HepG2 (cell line): ENCODE measurements at regions not wholly inside any gene's neighbourhood (a gene's known extent, or its start where the extent isn't known, plus 50 kb on each side); places are given as distances from the start of the nearest gene placed in this dataset.

Experiments
- ATAC-seq: fragments of 200-7000 bp; cut with Tn5 transposase; 3 replicates; pipeline ENCODE4 v1.9.1; 2020; ENCODE audit warnings: mild to moderate bottlenecking, moderate library complexity
- BruUV-seq: library from RNA; stranded (reverse); fragments of 400-500 nt; replicated peaks from 2 replicates; lab custom pipeline; 2021; lab: Mats Ljungman, UMichigan
- CTCF ChIA-PET: fragments of 300-600 bp; formaldehyde crosslinking; extraction: SDS; loops from one replicate; lab custom pipeline; 2021; ENCODE audit warnings: low total read pairs, inconsistent platforms, low intra/inter-chr PET ratio; lab: Yijun Ruan, JAX
- POLR2A ChIA-PET: fragments of 350-600 bp; sonication (Branson Sonifier 250); formaldehyde crosslinking; loops from one replicate; lab custom pipeline; 2020; ENCODE audit warnings: antibody characterized with exemption, inconsistent platforms; lab: Yijun Ruan, JAX
- DNase-seq: peaks from one replicate; pipeline ENCODE4 v3.0.0-alpha.2; 2015; ENCODE audit warnings: low spot score
- FAIRE-seq: peaks from 3 replicates; lab custom pipeline; 2011; peaks lifted over from hg19 to GRCh38; lab: Jason Lieb, UNC
- H2AFZ ChIP-seq: one replicate; pipeline ENCODE4 v1.6.1; 2011; ENCODE audit warnings: low read length, inconsistent platforms
- H3K27ac ChIP-seq: fragments of 300-600 bp; 3 replicates; pipeline ENCODE4 v1.8.0; 2011; ENCODE audit warnings: mixed run types, mild to moderate bottlenecking, mixed read lengths, low read length, inconsistent platforms; ENCODE audit not compliant: insufficient read depth; ENCODE audit errors: extremely low read length
- H3K27me3 ChIP-seq, 2 experiments: fragments of 200-600 bp in 1 of 2; 2 replicates in 1 of 2; 3 replicates in 1 of 2; pipeline versions ENCODE4 v1.6.0 to v1.8.0; 2011; ENCODE audit warnings: low read length in 2 of 2, mild to moderate bottlenecking in 2 of 2, moderate library complexity in 2 of 2, inconsistent platforms in 1 of 2; ENCODE audit not compliant: insufficient read depth in 2 of 2, control insufficient read depth in 1 of 2
- H3K36me3 ChIP-seq, 2 experiments: fragments of 200-600 bp in 1 of 2; replicated peaks in 1 of 2; 2 replicates in 1 of 2; 3 replicates in 1 of 2; pipeline versions ENCODE4 v1.5.1 to v1.8.0; 2011; ENCODE audit warnings: low read length in 2 of 2, inconsistent platforms in 1 of 2; ENCODE audit not compliant: insufficient read depth in 2 of 2, control insufficient read depth in 1 of 2
- H3K4me1 ChIP-seq: 2 replicates; pipeline ENCODE4 v1.5.1; 2012; ENCODE audit warnings: low read length, inconsistent platforms; ENCODE audit not compliant: insufficient read depth
- H3K4me2 ChIP-seq: 2 replicates; pipeline ENCODE4 v1.6.0; 2011; ENCODE audit warnings: low read depth, low read length, inconsistent platforms
- H3K4me3 ChIP-seq, 3 experiments: fragments of 200-600 bp in 1 of 3; sonication (generic), shearing (Covaris generic) in 1 of 3; replicated peaks in 1 of 3; 2 replicates each; pipeline ENCODE4 v1.5.1; 2011 to 2016; ENCODE audit warnings: low read length in 3 of 3, inconsistent platforms in 2 of 3, low read depth in 2 of 3, mild to moderate bottlenecking in 2 of 3, control low read depth in 1 of 3, mixed read lengths in 1 of 3; ENCODE audit not compliant: insufficient read depth in 1 of 3
- H3K79me2 ChIP-seq: one replicate; pipeline ENCODE4 v1.6.1; 2011; ENCODE audit warnings: low read length, inconsistent platforms; ENCODE audit not compliant: insufficient read depth
- H3K9ac ChIP-seq: 2 replicates; pipeline ENCODE4 v1.6.0; 2011; ENCODE audit warnings: mild to moderate bottlenecking, low read depth, low read length, inconsistent platforms; ENCODE audit not compliant: insufficient read depth
- H3K9me3 ChIP-seq: 2 replicates; pipeline ENCODE4 v1.5.1; 2012; ENCODE audit warnings: mild to moderate bottlenecking, low read length
- H4K20me1 ChIP-seq: 2 replicates; pipeline ENCODE4 v1.6.0; 2011; ENCODE audit warnings: inconsistent platforms, mild to moderate bottlenecking, low read length, moderate library complexity; ENCODE audit not compliant: insufficient read depth
- ARNT2 ChIP-seq: sonication (generic); formaldehyde crosslinking; IDR thresholded peaks from 2 replicates; pipeline ENCODE4 v1.8.0; 2022; ENCODE audit warnings: mild to moderate bottlenecking, low read depth, missing genetic modification reagents, moderate library complexity
- ATRX ChIP-seq: sonication (generic); formaldehyde crosslinking; IDR thresholded peaks from 2 replicates; pipeline ENCODE4 v1.4.0; 2020; ENCODE audit warnings: missing genetic modification reagents, borderline replicate concordance
- HDAC1 ChIP-seq: sonication (generic); formaldehyde crosslinking; IDR thresholded peaks from 2 replicates; pipeline ENCODE4 v1.5.1; 2020; ENCODE audit warnings: mild to moderate bottlenecking, missing genetic modification reagents
- HOXD1 ChIP-seq: sonication (generic); formaldehyde crosslinking; IDR thresholded peaks from 2 replicates; pipeline ENCODE4 v1.5.0; 2020; ENCODE audit warnings: missing genetic modification reagents
- MEIS2 ChIP-seq: sonication (generic); formaldehyde crosslinking; IDR thresholded peaks from 2 replicates; pipeline ENCODE4 v1.9.0; 2021; ENCODE audit warnings: mild to moderate bottlenecking, missing genetic modification reagents
- MTF2 ChIP-seq: sonication (generic); formaldehyde crosslinking; IDR thresholded peaks from 2 replicates; pipeline ENCODE4 v1.5.0; 2020; ENCODE audit warnings: missing genetic modification reagents, borderline replicate concordance
- PRMT3 ChIP-seq: sonication (generic); formaldehyde crosslinking; IDR thresholded peaks from 2 replicates; pipeline ENCODE4 v1.8.1; 2022; ENCODE audit warnings: low read depth, mild to moderate bottlenecking, moderate library complexity, missing genetic modification reagents, borderline replicate concordance
- RFX5 ChIP-seq: IDR thresholded peaks from 2 replicates; pipeline ENCODE4 v1.6.1; 2011; ENCODE audit warnings: low read depth, low read length, improper control_type of control experiment
- SALL2 ChIP-seq: sonication (generic); formaldehyde crosslinking; IDR thresholded peaks from 2 replicates; pipeline ENCODE4 v1.8.1; 2023; ENCODE audit warnings: mild to moderate bottlenecking, missing genetic modification reagents, inconsistent platforms
- SNAI1 ChIP-seq: sonication (generic); formaldehyde crosslinking; IDR thresholded peaks from 2 replicates; pipeline ENCODE4 v1.5.0; 2020; ENCODE audit warnings: mild to moderate bottlenecking, missing genetic modification reagents, borderline replicate concordance
- SOX13 ChIP-seq, 3 experiments: fragments of 450-650 bp in 1 of 3; sonication (generic) in 1 of 3; formaldehyde crosslinking in 1 of 3; IDR thresholded peaks in 2 of 3; conservative IDR thresholded peaks in 1 of 3; 2 replicates each; pipeline versions ENCODE4 v1.5.0 to v1.6.1; 2016 to 2020; ENCODE audit warnings: antibody characterized with exemption in 1 of 3, mild to moderate bottlenecking in 1 of 3, missing compliant biosample characterization in 1 of 3, missing genetic modification reagents in 1 of 3, moderate library complexity in 1 of 3
- TBX2 ChIP-seq: sonication (generic); formaldehyde crosslinking; IDR thresholded peaks from 2 replicates; pipeline ENCODE4 v1.5.0; 2020; ENCODE audit warnings: missing genetic modification reagents, mild to moderate bottlenecking, borderline replicate concordance
- YEATS2 ChIP-seq: sonication (generic); formaldehyde crosslinking; IDR thresholded peaks from 2 replicates; pipeline ENCODE4 v1.4.0; 2020; ENCODE audit warnings: missing genetic modification reagents, borderline replicate concordance
- ZNF839 ChIP-seq: sonication (generic); formaldehyde crosslinking; IDR thresholded peaks from 2 replicates; pipeline ENCODE4 v1.4.0; 2020; ENCODE audit warnings: missing genetic modification reagents, mild to moderate bottlenecking, borderline replicate concordance
- WGBS: methylation state at CpG from one replicate; pipeline ENCODE4 v1.1.6; 2017; ENCODE audit warnings: low lambda C conversion rate; 5-methylcytosine and 5-hydroxymethylcytosine counted together
- in situ Hi-C: cut with HindIII; loops from 2 replicates; pipeline ENCODE4 v1.10.0; 2017; ENCODE audit warnings: low pct_unique_long_range_greater_than_20kb; ENCODE audit not compliant: extremely low pct_ligation_motif_present
- intact Hi-C: fragments of 100-400 bp; cut with micrococcal nuclease; formaldehyde crosslinking; loops from one replicate; pipeline ENCODE4 v1.10.0; 2022; ENCODE audit not compliant: unreplicated experiment
- TF ChIP-seq, protein P1 (sequence below): sonication (generic); formaldehyde crosslinking; IDR thresholded peaks from 2 replicates; pipeline ENCODE4 v1.4.0; 2020; ENCODE audit warnings: missing genetic modification reagents, borderline replicate concordance
- TF ChIP-seq, protein P2 (sequence below): IDR thresholded peaks from 2 replicates; pipeline ENCODE4 v1.6.1; 2016

DNA sequence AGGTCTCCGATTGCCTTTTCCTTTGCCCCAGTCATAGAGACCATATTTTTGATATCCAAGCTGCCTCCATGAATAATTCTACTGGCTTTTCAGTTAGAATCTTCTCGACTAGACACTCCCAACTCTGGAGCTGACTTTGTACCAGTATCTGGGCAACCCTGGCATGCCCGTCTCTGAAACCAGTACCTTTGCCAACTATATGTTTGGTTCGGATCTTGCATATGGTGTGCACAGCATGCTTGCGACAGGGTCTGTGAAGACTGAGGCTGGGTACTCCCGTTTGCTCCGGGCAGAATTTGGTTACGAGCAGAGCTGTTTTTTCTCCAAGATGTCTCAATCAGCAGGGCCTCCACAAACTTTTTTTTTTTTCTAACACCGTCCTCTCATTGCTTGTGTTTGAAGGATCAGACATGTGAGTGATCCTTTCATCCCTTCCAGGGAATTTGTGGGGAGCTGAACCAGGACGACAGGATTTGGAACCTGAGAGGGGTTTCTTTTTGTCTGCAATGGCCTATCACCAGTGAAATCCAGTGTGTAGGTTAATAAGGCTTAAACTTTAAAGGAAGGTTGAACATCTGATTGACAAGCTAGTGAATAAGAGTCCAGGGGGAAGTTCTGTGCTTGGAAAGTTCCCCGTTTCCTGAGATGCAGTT is 322.3 kb downstream of the MYCN start:
- no peaks in the 10 kb centered on the region for H3K27me3 ChIP-seq
- no peaks in the 10 kb centered on the region for H3K4me1 ChIP-seq
- no peak overlapping the region for H2AFZ ChIP-seq
- no peak for DNase-seq
- H3K27ac ChIP-seq: no peak overlapping the region
- no peak for ATAC-seq
- ChIA-PET CTCF (no interaction called here), POLR2A (no interaction called here)
- 51% methylated on average over 11 of the region's 11 CpGs for WGBS
- no peak overlapping the region for H3K4me3 ChIP-seq
- no peak overlapping the region for H3K4me2 ChIP-seq
- in situ Hi-C loops (no loop called here), intact Hi-C loops (no loop called here)
- H3K9ac ChIP-seq: no peak overlapping the region
- no peaks in the 10 kb centered on the region for H4K20me1 ChIP-seq
- H3K9me3 ChIP-seq: no peaks in the 10 kb centered on the region
- TF ChIP-seq, protein P1, sequence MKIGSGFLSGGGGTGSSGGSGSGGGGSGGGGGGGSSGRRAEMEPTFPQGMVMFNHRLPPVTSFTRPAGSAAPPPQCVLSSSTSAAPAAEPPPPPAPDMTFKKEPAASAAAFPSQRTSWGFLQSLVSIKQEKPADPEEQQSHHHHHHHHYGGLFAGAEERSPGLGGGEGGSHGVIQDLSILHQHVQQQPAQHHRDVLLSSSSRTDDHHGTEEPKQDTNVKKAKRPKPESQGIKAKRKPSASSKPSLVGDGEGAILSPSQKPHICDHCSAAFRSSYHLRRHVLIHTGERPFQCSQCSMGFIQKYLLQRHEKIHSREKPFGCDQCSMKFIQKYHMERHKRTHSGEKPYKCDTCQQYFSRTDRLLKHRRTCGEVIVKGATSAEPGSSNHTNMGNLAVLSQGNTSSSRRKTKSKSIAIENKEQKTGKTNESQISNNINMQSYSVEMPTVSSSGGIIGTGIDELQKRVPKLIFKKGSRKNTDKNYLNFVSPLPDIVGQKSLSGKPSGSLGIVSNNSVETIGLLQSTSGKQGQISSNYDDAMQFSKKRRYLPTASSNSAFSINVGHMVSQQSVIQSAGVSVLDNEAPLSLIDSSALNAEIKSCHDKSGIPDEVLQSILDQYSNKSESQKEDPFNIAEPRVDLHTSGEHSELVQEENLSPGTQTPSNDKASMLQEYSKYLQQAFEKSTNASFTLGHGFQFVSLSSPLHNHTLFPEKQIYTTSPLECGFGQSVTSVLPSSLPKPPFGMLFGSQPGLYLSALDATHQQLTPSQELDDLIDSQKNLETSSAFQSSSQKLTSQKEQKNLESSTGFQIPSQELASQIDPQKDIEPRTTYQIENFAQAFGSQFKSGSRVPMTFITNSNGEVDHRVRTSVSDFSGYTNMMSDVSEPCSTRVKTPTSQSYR (CRISPR knock-in tag): no peak
- TF ChIP-seq SNAI1: no peak
- TF ChIP-seq HDAC1: no peak
- no peak for TF ChIP-seq ARNT2 (CRISPR knock-in tag)
- TF ChIP-seq SALL2: no peak
- no peak for TF ChIP-seq YEATS2
- no peak for TF ChIP-seq TBX2 (CRISPR knock-in tag)
- no peak for TF ChIP-seq SOX13 (IDR thresholded peaks at IDR 0.05)
- no peak for TF ChIP-seq SOX13 (CRISPR knock-in tag; conservative IDR thresholded peaks at IDR 0.05 in 1 of 2, IDR thresholded peaks at IDR 0.05 in 1 of 2)
- no peak for TF ChIP-seq PRMT3 (CRISPR knock-in tag)
- TF ChIP-seq RFX5: no peak
- TF ChIP-seq ZNF839 (CRISPR knock-in tag): no peak
- TF ChIP-seq ATRX (CRISPR knock-in tag): no peak
- TF ChIP-seq, protein P2, sequence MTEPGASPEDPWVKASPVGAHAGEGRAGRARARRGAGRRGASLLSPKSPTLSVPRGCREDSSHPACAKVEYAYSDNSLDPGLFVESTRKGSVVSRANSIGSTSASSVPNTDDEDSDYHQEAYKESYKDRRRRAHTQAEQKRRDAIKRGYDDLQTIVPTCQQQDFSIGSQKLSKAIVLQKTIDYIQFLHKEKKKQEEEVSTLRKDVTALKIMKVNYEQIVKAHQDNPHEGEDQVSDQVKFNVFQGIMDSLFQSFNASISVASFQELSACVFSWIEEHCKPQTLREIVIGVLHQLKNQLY: no peak
- TF ChIP-seq HOXD1 (CRISPR knock-in tag): no peak
- no peak for TF ChIP-seq MEIS2 (CRISPR knock-in tag)
- TF ChIP-seq MTF2 (CRISPR knock-in tag): no peak
- no peak for FAIRE-seq
- BruUV-seq: no TSS peak
- H3K36me3 ChIP-seq: no peaks in the 10 kb centered on the region
- no peaks in the 10 kb centered on the region for H3K79me2 ChIP-seq
